Astrocyte (in vitro differentiated cells and primary cell): ENCODE measurements at regions not wholly inside any gene's neighbourhood (a gene's known extent, or its start where the extent isn't known, plus 50 kb on each side); places are given as distances from the start of the nearest gene placed in this dataset.

Experiments used
- DNase-seq: peaks from one replicate; pipeline ENCODE4 v3.0.0-alpha.2; 2010; ENCODE audit warnings: low read depth
- FAIRE-seq: peaks from 2 replicates; lab custom pipeline; 2011; peaks lifted over from hg19 to GRCh38; lab: Jason Lieb, UNC
- H2AFZ ChIP-seq: 2 replicates; pipeline ENCODE4 v1.6.0; 2012; ENCODE audit warnings: low read depth, low read length, inconsistent platforms
- H3K27ac ChIP-seq: 2 replicates; pipeline ENCODE4 v1.5.1; 2011; ENCODE audit warnings: low read depth, low read length, inconsistent platforms
- H3K27me3 ChIP-seq: 2 replicates; pipeline ENCODE4 v1.6.0; 2011; ENCODE audit warnings: low read length, inconsistent platforms; ENCODE audit not compliant: insufficient read depth
- H3K36me3 ChIP-seq: 2 replicates; pipeline ENCODE4 v1.5.1; 2011; ENCODE audit warnings: low read length, inconsistent platforms; ENCODE audit not compliant: insufficient read depth
- H3K4me1 ChIP-seq: 2 replicates; pipeline ENCODE4 v1.5.1; 2011; ENCODE audit warnings: low read length, inconsistent platforms; ENCODE audit not compliant: insufficient read depth
- H3K4me2 ChIP-seq: 2 replicates; pipeline ENCODE4 v1.6.0; 2012; ENCODE audit warnings: low read length, inconsistent platforms
- H3K4me3 ChIP-seq: 2 replicates; pipeline ENCODE4 v1.5.1; 2011; ENCODE audit warnings: low read depth, mild to moderate bottlenecking, low read length, inconsistent platforms; ENCODE audit not compliant: insufficient read depth
- H3K79me2 ChIP-seq: 2 replicates; pipeline ENCODE4 v1.6.0; 2012; ENCODE audit warnings: mild to moderate bottlenecking, low read length, inconsistent platforms; ENCODE audit not compliant: insufficient read depth
- H3K9ac ChIP-seq: 2 replicates; pipeline ENCODE4 v1.6.0; 2012; ENCODE audit warnings: mild to moderate bottlenecking, low read length, inconsistent platforms
- H3K9me3 ChIP-seq: 2 replicates; pipeline ENCODE4 v1.5.1; 2012; ENCODE audit warnings: low read depth, mild to moderate bottlenecking, low read length, inconsistent platforms; ENCODE audit not compliant: insufficient read depth
- H4K20me1 ChIP-seq: 2 replicates; pipeline ENCODE4 v1.6.0; 2012; ENCODE audit warnings: low read length, inconsistent platforms; ENCODE audit not compliant: insufficient read depth
- H3K27ac Mint-ChIP-seq: one replicate; pipeline ENCODE4 v1.8.0; 2021; ENCODE audit warnings: mild to moderate bottlenecking, mixed read lengths; ENCODE audit not compliant: unreplicated experiment
- H3K27me3 Mint-ChIP-seq: one replicate; pipeline ENCODE4 v1.8.0; 2021; ENCODE audit warnings: low read depth, mixed read lengths; ENCODE audit not compliant: unreplicated experiment
- H3K36me3 Mint-ChIP-seq: one replicate; pipeline ENCODE4 v1.8.0; 2021; ENCODE audit warnings: low read depth, mixed read lengths; ENCODE audit not compliant: unreplicated experiment
- H3K4me1 Mint-ChIP-seq: one replicate; pipeline ENCODE4 v1.8.0; 2021; ENCODE audit warnings: low read depth, mixed read lengths; ENCODE audit not compliant: unreplicated experiment
- H3K4me3 Mint-ChIP-seq: one replicate; pipeline ENCODE4 v1.8.0; 2021; ENCODE audit warnings: mild to moderate bottlenecking, moderate library complexity, mixed read lengths; ENCODE audit not compliant: unreplicated experiment
- H3K9me3 Mint-ChIP-seq: one replicate; pipeline ENCODE4 v1.8.0; 2021; ENCODE audit warnings: mild to moderate bottlenecking, mixed read lengths; ENCODE audit not compliant: unreplicated experiment
- EZH2 ChIP-seq: IDR thresholded peaks from 2 replicates; pipeline ENCODE4 v1.6.1; 2012; ENCODE audit warnings: mild to moderate bottlenecking, low read length, inconsistent platforms; ENCODE audit not compliant: insufficient read depth
- TF ChIP-seq, protein P1 (sequence below): IDR thresholded peaks from 2 replicates; pipeline ENCODE4 v1.5.1; 2011; ENCODE audit warnings: low read depth, mild to moderate bottlenecking, inconsistent platforms, low read length, moderate library complexity; ENCODE audit not compliant: insufficient read depth

- Histone ChIP-seq H3K4me2 (no peak overlapping the region), H3K27me3 (no peaks in the 10 kb centered on the region), H3K9ac (no peak overlapping the region), H3K36me3 (no peaks in the 10 kb centered on the region), H2AFZ (no peak overlapping the region), H3K9me3 (no peaks in the 10 kb centered on the region), H3K4me3 (no peak overlapping the region), H3K4me1 (no peaks in the 10 kb centered on the region), H3K27ac (no peak overlapping the region), H4K20me1 (no peaks in the 10 kb centered on the region), H3K79me2 (no peaks in the 10 kb centered on the region)
- FAIRE-seq (no peak), DNase-seq (no peak)
- Mint-ChIP-seq H3K27ac (no peak overlapping the region), H3K36me3 (no peaks in the 10 kb centered on the region), H3K27me3 (peaks cover 45% of the 10 kb centered on the region), H3K4me1 (no peaks in the 10 kb centered on the region), H3K9me3 (no peaks in the 10 kb centered on the region), H3K4me3 (no peak overlapping the region)
- TF ChIP-seq, protein P1, sequence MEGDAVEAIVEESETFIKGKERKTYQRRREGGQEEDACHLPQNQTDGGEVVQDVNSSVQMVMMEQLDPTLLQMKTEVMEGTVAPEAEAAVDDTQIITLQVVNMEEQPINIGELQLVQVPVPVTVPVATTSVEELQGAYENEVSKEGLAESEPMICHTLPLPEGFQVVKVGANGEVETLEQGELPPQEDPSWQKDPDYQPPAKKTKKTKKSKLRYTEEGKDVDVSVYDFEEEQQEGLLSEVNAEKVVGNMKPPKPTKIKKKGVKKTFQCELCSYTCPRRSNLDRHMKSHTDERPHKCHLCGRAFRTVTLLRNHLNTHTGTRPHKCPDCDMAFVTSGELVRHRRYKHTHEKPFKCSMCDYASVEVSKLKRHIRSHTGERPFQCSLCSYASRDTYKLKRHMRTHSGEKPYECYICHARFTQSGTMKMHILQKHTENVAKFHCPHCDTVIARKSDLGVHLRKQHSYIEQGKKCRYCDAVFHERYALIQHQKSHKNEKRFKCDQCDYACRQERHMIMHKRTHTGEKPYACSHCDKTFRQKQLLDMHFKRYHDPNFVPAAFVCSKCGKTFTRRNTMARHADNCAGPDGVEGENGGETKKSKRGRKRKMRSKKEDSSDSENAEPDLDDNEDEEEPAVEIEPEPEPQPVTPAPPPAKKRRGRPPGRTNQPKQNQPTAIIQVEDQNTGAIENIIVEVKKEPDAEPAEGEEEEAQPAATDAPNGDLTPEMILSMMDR: no peak
- TF ChIP-seq EZH2: no peak
Observed at GRCh38 chr1:36560177-36560576, 77.5 kb upstream of the CSF3R start.

GRCh38 chr1:36559061-36559460 is 76.3 kb upstream of the CSF3R start:
- Histone ChIP-seq H3K4me2 (no peak overlapping the region), H4K20me1 (no peaks in the 10 kb centered on the region), H3K9me3 (no peaks in the 10 kb centered on the region), H2AFZ (no peak overlapping the region), H3K4me3 (no peak overlapping the region), H3K79me2 (no peaks in the 10 kb centered on the region), H3K27me3 (no peaks in the 10 kb centered on the region), H3K4me1 (no peaks in the 10 kb centered on the region), H3K36me3 (no peaks in the 10 kb centered on the region), H3K9ac (no peak overlapping the region), H3K27ac (no peak overlapping the region)
- no peak for FAIRE-seq
- Mint-ChIP-seq H3K36me3 (no peaks in the 10 kb centered on the region), H3K4me3 (no peak overlapping the region), H3K27ac (no peak overlapping the region), H3K9me3 (no peaks in the 10 kb centered on the region), H3K4me1 (no peaks in the 10 kb centered on the region), H3K27me3 (peaks cover 50% of the 10 kb centered on the region)
- DNase-seq: no peak
- TF ChIP-seq, protein P1: no peak
- no peak for TF ChIP-seq EZH2

DNA sequence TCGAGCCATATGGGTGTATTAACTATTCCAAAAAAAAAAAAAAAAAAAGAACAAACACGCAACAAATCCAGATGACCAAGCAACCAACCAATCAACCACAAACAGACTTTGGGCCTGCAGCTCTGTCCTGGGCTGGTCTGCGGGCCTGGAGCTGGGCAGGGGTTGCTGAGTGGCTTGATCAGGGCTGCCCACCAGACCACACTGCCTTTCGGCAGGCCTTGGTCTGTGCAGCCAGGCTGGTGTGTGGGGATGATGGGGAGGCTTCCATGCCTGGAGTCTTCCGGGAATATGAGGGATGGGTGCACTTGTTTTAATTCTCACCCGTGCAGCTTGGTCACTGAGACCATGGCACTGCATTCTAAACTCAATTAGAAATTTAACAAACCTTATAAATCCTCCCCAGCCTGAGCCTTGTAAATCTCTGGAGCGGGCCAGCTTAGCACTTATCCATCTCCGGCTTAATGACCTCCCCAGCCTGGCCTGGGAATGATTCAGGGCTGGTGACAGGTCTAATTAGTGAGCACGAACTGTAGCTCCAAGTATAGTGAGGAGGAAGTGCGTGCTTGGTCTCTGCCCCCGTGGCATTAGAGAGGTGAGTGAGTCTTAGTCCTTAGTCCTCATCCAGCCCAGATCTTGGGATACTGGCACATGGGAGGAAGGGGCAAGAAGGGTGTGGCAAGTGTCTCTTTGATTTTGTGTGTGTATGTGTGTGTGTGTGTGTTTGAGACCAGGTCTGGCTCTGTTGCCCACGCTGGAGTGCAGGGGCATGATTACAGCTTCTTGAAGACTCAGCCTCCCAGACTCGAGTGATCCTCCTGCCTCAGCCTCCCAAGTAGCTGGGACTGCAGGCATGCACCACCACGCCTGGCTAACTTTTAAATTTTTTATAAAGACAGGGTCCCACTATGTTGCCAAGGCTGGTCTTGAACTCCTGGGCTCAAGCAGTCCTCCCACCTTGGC is 74.6 kb upstream of the CSF3R start:
- no peaks in the 10 kb centered on the region for H3K9me3 ChIP-seq
- no peak overlapping the region for H3K4me2 ChIP-seq
- H3K27ac ChIP-seq: no peak overlapping the region
- Mint-ChIP-seq H3K4me1 (no peaks in the 10 kb centered on the region), H3K27me3 (peaks cover 54% of the 10 kb centered on the region), H3K9me3 (no peaks in the 10 kb centered on the region), H3K27ac (no peak overlapping the region), H3K4me3 (no peak overlapping the region), H3K36me3 (no peaks in the 10 kb centered on the region)
- no peak overlapping the region for H3K4me3 ChIP-seq
- H3K4me1 ChIP-seq: no peaks in the 10 kb centered on the region
- TF ChIP-seq, protein P1: no peak
- TF ChIP-seq EZH2: no peak
- no peaks in the 10 kb centered on the region for H3K36me3 ChIP-seq
- DNase-seq (no peak), FAIRE-seq (no peak)
- H4K20me1 ChIP-seq: no peaks in the 10 kb centered on the region
- H2AFZ ChIP-seq: no peak overlapping the region
- H3K9ac ChIP-seq: no peak overlapping the region
- peaks cover 11% of the 10 kb centered on the region for H3K27me3 ChIP-seq
- no peaks in the 10 kb centered on the region for H3K79me2 ChIP-seq
